ENCODE measurements at regions not wholly inside any gene's neighbourhood (a gene's known extent, or its start where the extent isn't known, plus 50 kb on each side); places are given as distances from the start of the nearest gene placed in this dataset.
A peak's percentile ranks its signal among the peaks of the same experiment; 100 is the strongest.

DNA sequence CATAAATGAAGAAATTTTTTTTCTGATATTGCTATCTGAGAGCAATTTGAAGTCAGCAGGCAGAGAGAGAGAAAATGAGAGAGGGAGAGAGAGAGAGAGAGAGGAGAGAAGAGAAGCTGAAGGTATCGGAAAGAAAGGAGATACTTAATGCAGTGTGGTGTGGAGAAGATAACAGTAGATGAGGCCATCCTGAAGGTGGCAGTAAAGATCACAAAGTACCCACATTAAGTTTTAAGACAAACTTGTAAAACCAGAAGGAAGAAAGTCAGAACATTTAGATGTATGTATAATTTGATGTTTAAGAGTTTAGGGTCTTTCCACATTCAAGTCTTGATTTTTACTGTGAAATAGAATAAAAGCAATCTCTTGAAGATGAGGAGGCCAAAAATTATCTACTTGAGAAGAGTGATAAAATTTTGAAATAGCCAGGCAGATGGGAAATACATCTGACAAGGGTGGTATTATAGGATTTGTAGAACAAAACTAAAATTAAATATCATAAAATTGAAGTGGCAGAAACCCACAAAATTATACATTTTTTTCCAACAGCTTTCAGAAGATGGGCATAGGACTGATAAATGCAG lies 1753.4 kb downstream of the MRPL39 start:
- TF ChIP-seq, protein P1, sequence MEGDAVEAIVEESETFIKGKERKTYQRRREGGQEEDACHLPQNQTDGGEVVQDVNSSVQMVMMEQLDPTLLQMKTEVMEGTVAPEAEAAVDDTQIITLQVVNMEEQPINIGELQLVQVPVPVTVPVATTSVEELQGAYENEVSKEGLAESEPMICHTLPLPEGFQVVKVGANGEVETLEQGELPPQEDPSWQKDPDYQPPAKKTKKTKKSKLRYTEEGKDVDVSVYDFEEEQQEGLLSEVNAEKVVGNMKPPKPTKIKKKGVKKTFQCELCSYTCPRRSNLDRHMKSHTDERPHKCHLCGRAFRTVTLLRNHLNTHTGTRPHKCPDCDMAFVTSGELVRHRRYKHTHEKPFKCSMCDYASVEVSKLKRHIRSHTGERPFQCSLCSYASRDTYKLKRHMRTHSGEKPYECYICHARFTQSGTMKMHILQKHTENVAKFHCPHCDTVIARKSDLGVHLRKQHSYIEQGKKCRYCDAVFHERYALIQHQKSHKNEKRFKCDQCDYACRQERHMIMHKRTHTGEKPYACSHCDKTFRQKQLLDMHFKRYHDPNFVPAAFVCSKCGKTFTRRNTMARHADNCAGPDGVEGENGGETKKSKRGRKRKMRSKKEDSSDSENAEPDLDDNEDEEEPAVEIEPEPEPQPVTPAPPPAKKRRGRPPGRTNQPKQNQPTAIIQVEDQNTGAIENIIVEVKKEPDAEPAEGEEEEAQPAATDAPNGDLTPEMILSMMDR (optimal IDR thresholded peaks at IDR 0.05 in 1 of 3, IDR thresholded peaks at IDR 0.05 in 1 of 3, conservative IDR thresholded peaks at IDR 0.05 in 1 of 3; ENCODE audit: extremely low read depth in 1 of 3, insufficient read depth in 2 of 3, low read length in 3 of 3): peak in 1 of 3 experiments; percentile 11
- TF ChIP-seq EZH2 (IDR thresholded peaks at IDR 0.05; ENCODE audit: low read length): no peak

Measured in keratinocyte (primary cell).